ENCODE measurements at regions not wholly inside any gene's neighbourhood (a gene's known extent, or its start where the extent isn't known, plus 50 kb on each side); places are given as distances from the start of the nearest gene placed in this dataset.

DNA sequence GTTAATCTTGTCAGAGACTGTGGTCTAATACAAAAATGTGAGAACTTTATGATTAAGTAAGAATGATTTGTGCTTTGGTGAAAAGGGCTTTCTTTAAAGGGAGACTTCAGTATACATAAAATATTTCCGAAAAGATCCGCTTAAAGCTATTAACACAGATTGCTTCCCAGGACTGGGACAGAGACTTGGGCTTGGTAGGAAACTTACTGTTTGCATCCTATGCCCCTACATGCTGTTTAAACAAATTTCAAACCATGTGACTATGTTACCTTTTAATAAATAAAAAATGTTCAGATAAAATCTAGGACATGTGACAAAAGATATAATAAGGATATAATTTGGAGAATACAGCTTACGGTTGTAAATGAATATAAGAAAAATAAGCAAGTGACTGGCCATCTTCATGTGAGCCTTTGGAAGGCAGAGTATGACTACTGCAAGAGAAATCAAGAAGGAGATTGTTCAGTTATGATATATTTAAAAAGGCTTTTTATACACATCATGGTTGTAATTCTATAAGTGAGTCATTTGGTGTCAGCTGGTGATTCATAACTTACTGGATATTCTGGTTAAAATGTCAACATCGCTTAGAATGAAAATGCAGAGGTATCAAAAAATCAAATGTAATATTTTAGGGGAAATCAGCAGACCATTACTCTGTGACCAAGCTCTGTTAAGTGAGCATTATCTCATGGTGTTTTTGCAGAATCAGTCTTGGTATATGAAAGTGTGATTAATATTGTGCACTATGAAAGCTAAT is 234.7 kb upstream of the E2F7 start:
- no peak for DNase-seq

- no peak for DNase-seq
Observed at GRCh38 chr12:77299001-77299400, 233.6 kb upstream of the E2F7 start.

DNA sequence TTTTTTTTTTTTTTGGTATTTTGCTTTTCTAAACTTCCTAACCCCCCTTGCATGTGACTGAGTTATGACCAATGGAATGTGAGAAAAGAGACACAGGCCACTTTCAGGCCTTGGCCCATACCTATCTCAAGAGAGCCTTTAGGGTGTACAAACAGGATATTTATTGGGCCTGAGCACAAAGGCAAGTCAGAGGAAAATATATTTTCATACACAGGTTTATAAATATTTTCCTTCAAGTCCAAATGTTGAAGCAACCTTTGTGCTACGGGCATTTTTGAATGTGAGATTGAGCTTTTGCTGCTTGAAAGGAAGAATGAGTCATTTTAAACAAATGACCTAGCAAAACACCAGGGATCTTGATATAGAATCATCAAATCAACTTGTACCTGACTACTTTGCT is 228.6 kb upstream of the E2F7 start:
- no peak for DNase-seq

GRCh38 chr12:77274926-77275325 is 209.6 kb upstream of the E2F7 start:
- no peak for DNase-seq

GRCh38 chr12:77273898-77274297 is 208.5 kb upstream of the E2F7 start:
- DNase-seq, result no peak

GRCh38 chr12:77256956-77257355 is 191.6 kb upstream of the E2F7 start:
- peak; percentile 47 to 50 for DNase-seq

DNA sequence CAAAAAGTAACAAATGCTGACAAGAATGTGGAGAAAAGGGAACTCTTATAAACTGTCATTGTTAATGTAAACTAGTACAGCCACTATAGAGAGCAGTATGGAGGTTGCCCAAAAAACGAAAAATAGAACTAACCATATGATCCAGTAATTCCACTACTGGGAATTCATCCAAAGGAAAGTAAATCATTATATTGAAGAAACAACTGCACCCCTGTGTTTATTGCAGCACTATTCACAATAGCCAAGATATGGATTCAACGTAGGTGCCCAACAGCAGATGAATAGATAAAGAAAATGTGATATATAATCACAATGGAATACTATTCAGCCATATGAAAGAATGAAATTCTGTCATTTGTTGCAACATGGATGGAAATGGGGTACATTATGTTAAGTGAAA is 188.0 kb upstream of the E2F7 start:
- DNase-seq, result no peak

DNA sequence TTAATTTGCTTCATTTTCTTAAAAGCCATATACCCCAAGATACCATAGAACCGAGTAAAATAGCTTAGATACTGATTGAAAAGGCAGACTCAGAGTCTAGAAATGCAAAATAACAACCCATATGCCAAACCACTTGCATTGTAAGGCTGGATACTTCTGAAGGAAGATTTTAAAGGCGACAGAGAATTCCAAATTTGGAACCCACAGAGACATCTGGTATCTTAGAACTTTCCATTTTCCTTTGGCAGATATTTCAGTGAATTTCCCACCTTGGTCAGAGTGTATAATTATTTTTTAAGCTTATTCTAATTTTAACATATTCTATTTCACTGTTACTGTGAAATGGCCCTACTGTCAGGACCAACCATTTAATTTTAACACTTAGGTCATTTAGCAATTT is 186.4 kb upstream of the E2F7 start:
- no peak for DNase-seq

GRCh38 chr12:77249892-77250291 is 184.5 kb upstream of the E2F7 start:
- DNase-seq, result no peak

DNA sequence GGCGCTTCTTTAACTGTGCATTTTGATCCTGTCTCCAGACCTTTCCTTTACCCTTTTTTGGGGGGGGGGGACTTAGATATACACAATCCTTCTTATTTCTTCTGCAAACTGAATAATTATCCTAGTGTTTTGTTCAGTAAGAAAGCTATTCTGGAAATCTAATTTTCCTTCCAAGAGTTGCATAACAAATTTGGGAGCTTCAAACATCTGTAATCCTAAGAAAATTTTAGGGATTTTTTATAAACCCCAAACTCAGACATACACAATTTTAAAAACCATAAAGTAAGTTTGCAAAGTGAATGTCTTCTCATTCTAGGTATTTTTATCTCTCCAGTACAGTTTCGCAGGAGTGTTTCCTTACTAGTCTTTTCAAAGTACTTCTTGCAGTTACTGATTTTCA is 182.7 kb upstream of the E2F7 start:
- DNase-seq, result no peak

DNA sequence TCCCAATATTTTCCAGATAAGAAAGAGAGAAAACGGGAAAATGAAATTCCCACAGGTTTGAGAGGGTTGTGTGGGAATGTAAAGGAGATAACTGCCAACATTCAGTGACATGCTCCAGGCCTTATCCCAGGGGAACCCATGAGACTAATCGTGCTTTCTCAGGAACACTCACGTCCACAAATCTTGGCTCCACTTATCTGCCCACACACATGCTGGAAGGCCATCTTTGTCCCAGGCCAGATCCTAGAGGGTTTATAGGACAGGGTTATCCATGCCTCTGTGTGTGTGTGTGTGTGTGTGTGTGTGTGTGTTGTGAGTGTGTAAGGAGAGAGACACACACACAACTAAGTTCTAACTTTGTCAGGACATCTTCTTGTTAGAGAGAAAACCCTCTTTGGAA is 182.2 kb upstream of the E2F7 start:
- no peak for DNase-seq

GRCh38 chr12:77243345-77243744 is 178.0 kb upstream of the E2F7 start:
- no peak for DNase-seq

DNA sequence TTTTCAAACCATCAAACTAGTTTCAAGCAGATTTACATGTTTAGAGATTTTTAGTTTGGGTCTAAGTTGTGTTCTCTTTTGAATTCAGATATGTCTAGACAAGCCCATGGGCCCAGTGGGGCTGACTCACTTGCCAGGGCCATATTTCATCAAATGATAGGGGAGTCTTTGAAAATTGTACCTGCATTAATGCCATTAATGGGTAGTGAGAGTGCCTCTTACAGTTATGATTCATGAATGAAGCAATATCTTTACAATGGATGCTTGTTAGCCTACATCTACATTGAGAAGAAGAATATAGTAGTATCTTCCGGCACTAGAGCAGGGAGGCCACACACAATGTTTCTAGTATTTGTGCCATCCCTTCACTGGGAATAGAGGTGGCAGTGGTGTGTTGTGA is 174.2 kb upstream of the E2F7 start:
- no peak for DNase-seq

GRCh38 chr12:77238335-77238734 is 173.0 kb upstream of the E2F7 start:
- no peak for DNase-seq

GRCh38 chr12:77237896-77238295 is 172.5 kb upstream of the E2F7 start:
- no peak for DNase-seq

- no peak for DNase-seq
Observed at GRCh38 chr12:77236066-77236465, 170.7 kb upstream of the E2F7 start.

DNA sequence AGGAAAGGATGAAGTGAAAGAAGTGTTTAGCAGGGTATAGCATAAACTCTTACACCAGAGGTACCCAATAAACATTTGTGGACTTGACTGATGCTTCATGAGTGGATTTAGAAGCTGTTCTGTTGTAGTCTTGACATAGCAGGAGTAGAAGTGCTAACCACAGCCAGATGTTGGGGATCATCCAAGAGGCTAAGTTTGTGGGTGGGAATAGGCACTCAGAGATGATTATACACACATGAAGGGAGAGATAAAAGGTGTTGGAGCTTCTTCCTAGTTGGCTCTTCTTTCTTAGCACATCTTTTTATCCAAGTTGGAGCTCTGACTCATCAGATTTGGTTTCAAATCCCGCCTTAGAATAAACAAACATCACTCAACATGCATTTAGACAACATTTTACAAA is 166.7 kb upstream of the E2F7 start:
- peak in 1 of 2 donors; percentile 25 for DNase-seq

DNA sequence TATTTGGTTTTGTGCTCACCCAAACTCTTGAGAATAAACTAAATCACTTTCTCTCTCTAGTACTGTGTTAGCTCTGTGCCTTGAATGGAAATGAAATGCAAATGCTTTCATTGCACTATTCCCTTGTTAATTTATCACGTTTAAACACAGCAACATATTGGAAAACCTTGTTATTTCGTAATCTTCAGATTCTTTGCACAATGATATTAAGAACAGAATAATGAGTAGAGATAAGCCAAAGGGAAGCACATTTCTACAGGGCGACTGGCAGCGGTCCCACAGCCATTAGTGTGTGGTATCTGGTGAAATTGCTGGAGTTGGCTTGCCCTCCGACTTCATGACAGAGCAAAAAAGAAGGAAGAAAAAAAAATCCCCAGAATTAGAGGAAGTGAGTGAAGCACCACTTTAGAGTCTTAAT is 166.1 kb upstream of the E2F7 start:
- peak; percentile 74 to 77 for DNase-seq

DNA sequence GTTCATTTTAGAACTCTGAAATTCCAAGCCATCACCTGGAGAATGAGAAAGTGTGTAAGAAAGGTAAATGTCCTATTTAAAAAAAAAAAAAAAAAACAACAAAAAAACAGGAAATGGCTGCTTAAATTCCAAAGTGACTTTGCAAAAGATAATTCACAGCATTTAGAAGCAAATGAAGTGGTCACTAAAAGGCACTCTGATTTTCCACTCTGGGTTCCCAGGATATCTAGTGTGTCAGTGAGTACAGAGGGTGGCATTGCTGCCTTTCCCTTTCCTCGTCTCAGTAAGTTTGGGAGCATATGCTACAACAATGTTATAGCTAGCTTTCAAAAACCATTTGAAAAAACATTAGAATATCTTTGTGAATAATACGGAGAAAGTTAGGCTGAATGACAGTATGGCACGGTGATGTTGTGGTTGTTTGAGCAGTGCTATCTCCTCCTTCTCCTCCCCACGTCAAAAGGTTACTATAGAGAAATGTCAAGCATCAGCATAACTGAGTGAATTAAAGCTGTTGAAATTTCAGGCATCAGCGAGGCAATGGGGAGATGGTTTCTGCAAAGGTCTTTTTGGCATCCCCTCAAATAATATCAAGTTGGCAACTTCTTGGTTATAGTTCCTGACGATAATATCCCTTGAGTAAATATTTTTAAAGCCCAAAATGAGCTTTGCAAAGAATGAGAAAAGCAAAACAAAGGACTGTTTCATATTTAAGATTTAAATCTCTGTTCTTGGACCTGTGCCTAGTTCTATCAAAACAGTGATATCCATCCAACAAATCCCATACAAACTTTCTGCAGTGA is 164.5 kb upstream of the E2F7 start:
- peak; percentile 20 to 26 for DNase-seq

GRCh38 chr12:77228376-77228775 is 163.0 kb upstream of the E2F7 start:
- DNase-seq, result no peak

GRCh38 chr12:77226368-77226767 is 161.0 kb upstream of the E2F7 start:
- no peak for DNase-seq

GRCh38 chr12:77225373-77225772 is 160.0 kb upstream of the E2F7 start:
- DNase-seq, result no peak

DNA sequence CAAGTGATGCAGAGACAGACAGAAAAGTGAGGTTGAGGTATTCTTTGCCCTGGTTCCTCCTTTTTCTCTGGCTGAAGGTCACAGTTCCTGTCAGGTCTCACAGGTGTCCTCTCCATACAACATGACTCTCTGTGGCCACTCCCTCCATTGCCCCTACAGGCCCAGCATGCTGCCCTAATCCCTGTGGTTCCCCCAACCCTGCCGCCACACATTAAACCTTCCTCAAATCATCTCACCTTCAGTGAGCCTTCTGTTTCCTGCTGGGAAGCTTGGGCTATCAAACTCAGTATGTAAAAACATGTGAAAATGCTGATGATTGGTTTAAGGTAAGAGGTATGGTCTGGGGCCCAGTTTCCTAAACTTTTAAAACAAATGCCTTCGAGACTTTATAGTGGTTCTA is 159.0 kb upstream of the E2F7 start:
- DNase-seq, result no peak

DNA sequence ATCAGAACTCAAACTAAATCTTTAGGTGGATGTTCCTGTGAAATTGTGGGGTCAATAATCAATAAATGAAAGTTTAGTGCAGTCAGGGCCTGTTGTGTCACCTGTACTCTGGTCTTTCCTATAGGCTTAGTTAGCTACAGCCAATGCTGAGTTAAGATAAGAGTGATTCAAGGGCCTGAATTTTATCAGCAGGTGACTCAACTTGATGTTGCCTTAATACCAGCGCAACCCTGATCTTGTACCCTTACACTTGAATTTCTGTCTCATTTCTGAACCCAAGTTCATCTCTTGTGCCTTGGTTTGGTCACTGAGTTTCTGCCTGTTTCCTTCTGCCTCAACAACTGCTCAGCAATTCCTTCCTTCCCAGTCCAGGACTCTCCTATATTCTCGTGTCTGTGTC is 157.0 kb upstream of the E2F7 start:
- DNase-seq, result no peak

All from right lung (tissue), 2 donors.